K562 (cell line): ENCODE measurements at regions not wholly inside any gene's neighbourhood (a gene's known extent, or its start where the extent isn't known, plus 50 kb on each side); places are given as distances from the start of the nearest gene placed in this dataset.

Experiments
- ATAC-seq: fragments of 200-7000 bp; cut with Tn5 transposase; 3 replicates; pipeline ENCODE4 v1.9.1; 2020; ENCODE audit warnings: moderate library complexity
- BruUV-seq: library from RNA; stranded (reverse); fragments of 400-500 nt; replicated peaks from 2 replicates; lab custom pipeline; 2021; lab: Mats Ljungman, UMichigan
- CTCF ChIA-PET: fragments of 300-600 bp; formaldehyde crosslinking; extraction: SDS; loops from one replicate; lab custom pipeline; 2021; ENCODE audit warnings: low intra/inter-chr PET ratio; lab: Yijun Ruan, JAX
- POLR2A ChIA-PET: fragments of 300-600, 350-650 bp; sonication (Branson Sonifier 250); formaldehyde crosslinking; extraction: SDS; loops from one replicate; lab custom pipeline; 2021; ENCODE audit warnings: antibody characterized with exemption, inconsistent platforms; lab: Yijun Ruan, JAX
- DNase-seq, 4 experiments: peaks; one replicate each; pipeline versions ENCODE4 v3.0.0 to v3.0.0-alpha.2; 2011 to 2018; ENCODE audit warnings: low spot score in 3 of 4, mixed read lengths in 3 of 4; ENCODE audit errors: extremely low read depth in 1 of 4
- FAIRE-seq: peaks from 2 replicates; lab custom pipeline; 2011; peaks lifted over from hg19 to GRCh38; lab: Jason Lieb, UNC
- H2AFZ ChIP-seq: 2 replicates; pipeline ENCODE4 v1.6.0; 2011; ENCODE audit warnings: low read depth, low read length, control low read depth, inconsistent platforms
- H3K27ac ChIP-seq: fragments of 200-600 bp; 3 replicates; pipeline ENCODE4 v1.8.0; 2011; ENCODE audit warnings: low read depth, mild to moderate bottlenecking, control low read depth, inconsistent platforms, low read length, moderate library complexity, mixed read lengths; ENCODE audit errors: extremely low read depth
- H3K27me3 ChIP-seq, 2 experiments: fragments of 300-600 bp in 1 of 2; 2 replicates in 1 of 2; 3 replicates in 1 of 2; pipeline versions ENCODE4 v1.6.0 to v1.8.0; 2011; ENCODE audit warnings: inconsistent platforms in 2 of 2, low read length in 2 of 2, mild to moderate bottlenecking in 1 of 2, mixed read lengths in 1 of 2, moderate library complexity in 1 of 2; ENCODE audit not compliant: control insufficient read depth in 2 of 2, insufficient read depth in 2 of 2
- H3K36me3 ChIP-seq: fragments of 300-600 bp; 3 replicates; pipeline ENCODE4 v1.8.0; 2011; ENCODE audit warnings: mild to moderate bottlenecking, low read length, inconsistent platforms; ENCODE audit not compliant: control insufficient read depth, insufficient read depth
- H3K4me1 ChIP-seq, 2 experiments: fragments of 200-600 bp in 1 of 2; replicated peaks in 1 of 2; 2 replicates in 1 of 2; 3 replicates in 1 of 2; pipeline versions ENCODE4 v1.5.1 to v1.8.0; 2011; ENCODE audit warnings: inconsistent platforms in 2 of 2, low read length in 2 of 2, mild to moderate bottlenecking in 1 of 2, mixed read lengths in 1 of 2, moderate library complexity in 1 of 2; ENCODE audit not compliant: control insufficient read depth in 2 of 2, insufficient read depth in 2 of 2
- H3K4me2 ChIP-seq: 2 replicates; pipeline ENCODE4 v1.6.1; 2011; ENCODE audit warnings: low read length, control low read depth, inconsistent platforms, mixed read lengths; ENCODE audit not compliant: insufficient read depth
- H3K4me3 ChIP-seq: fragments of 200-600 bp; sonication (generic), shearing (Covaris generic); 2 replicates; pipeline ENCODE4 v1.5.1; 2016; ENCODE audit warnings: control low read depth, inconsistent platforms
- H3K79me2 ChIP-seq: fragments of 200-600 bp; 3 replicates; pipeline ENCODE4 v1.8.0; 2011; ENCODE audit warnings: low read length, inconsistent platforms; ENCODE audit not compliant: control insufficient read depth, insufficient read depth
- H3K9ac ChIP-seq, 2 experiments: 2 replicates each; pipeline versions ENCODE4 v1.6.0 to v1.6.1; 2011; ENCODE audit warnings: low read depth in 2 of 2, low read length in 2 of 2, control low read depth in 1 of 2, inconsistent platforms in 1 of 2, mild to moderate bottlenecking in 1 of 2, mixed read lengths in 1 of 2; ENCODE audit not compliant: insufficient read depth in 1 of 2
- H3K9me1 ChIP-seq: one replicate; pipeline ENCODE4 v1.6.0; 2011; ENCODE audit warnings: inconsistent platforms, mild to moderate bottlenecking, low read length, moderate library complexity; ENCODE audit not compliant: control insufficient read depth, insufficient read depth
- H3K9me3 ChIP-seq: replicated peaks from 2 replicates; pipeline ENCODE4 v1.5.1; 2011; ENCODE audit warnings: low read depth, low read length, inconsistent platforms; ENCODE audit not compliant: control insufficient read depth, insufficient read depth
- H4K20me1 ChIP-seq: replicated peaks from 2 replicates; pipeline ENCODE4 v1.6.1; 2011; ENCODE audit warnings: low read length, inconsistent platforms, mixed read lengths; ENCODE audit not compliant: control insufficient read depth, insufficient read depth
- BDP1 ChIP-seq: IDR thresholded peaks from 3 replicates; pipeline ENCODE4 v1.6.1; 2011; ENCODE audit not compliant: insufficient read length, insufficient read depth
- ETS1 ChIP-seq: conservative IDR thresholded peaks from 2 replicates; pipeline ENCODE4 v1.6.1; 2011; ENCODE audit warnings: low read depth, mild to moderate bottlenecking, low read length; ENCODE audit not compliant: control insufficient read depth
- GATAD2A ChIP-seq: fragments of 450-650 bp; IDR thresholded peaks from 2 replicates; pipeline ENCODE4 v1.6.1; 2017
- GTF2A2 ChIP-seq: IDR thresholded peaks from 2 replicates; pipeline ENCODE4 v1.6.1; 2016; ENCODE audit warnings: mild to moderate bottlenecking, missing genetic modification characterization, missing compliant biosample characterization
- HLTF ChIP-seq: fragments of 450-650 bp; IDR thresholded peaks from 2 replicates; pipeline ENCODE4 v1.6.1; 2016
- HNRNPH1 ChIP-seq: fragments of 200-400 bp; formaldehyde crosslinking; optimal IDR thresholded peaks from 2 replicates; pipeline ENCODE3; 2017; ENCODE audit warnings: low read depth, mild to moderate bottlenecking, low read length, moderate library complexity
- MXI1 ChIP-seq: IDR thresholded peaks from 2 replicates; pipeline ENCODE4 v1.6.1; 2011; ENCODE audit warnings: low read depth, mild to moderate bottlenecking, improper control_type of control experiment, low read length
- NFYB ChIP-seq: IDR thresholded peaks from 2 replicates; pipeline ENCODE4 v1.6.1; 2011; ENCODE audit warnings: mild to moderate bottlenecking, moderate library complexity; ENCODE audit not compliant: insufficient read length; ENCODE audit errors: extremely low read depth
- PCBP2 ChIP-seq: fragments of 200-400 bp; formaldehyde crosslinking; IDR thresholded peaks from 2 replicates; pipeline ENCODE4 v1.6.1; 2018; ENCODE audit warnings: low read length, low read depth, mild to moderate bottlenecking, moderate library complexity; ENCODE audit not compliant: poor library complexity, severe bottlenecking
- SMC3 ChIP-seq: conservative IDR thresholded peaks from 2 replicates; pipeline ENCODE4 v1.6.1; 2011; ENCODE audit warnings: low read depth, low read length, improper control_type of control experiment; ENCODE audit not compliant: insufficient read depth
- TCF3 ChIP-seq: sonication (generic); formaldehyde crosslinking; IDR thresholded peaks from 2 replicates; pipeline ENCODE4 v1.4.0; 2020; ENCODE audit warnings: mild to moderate bottlenecking, missing genetic modification reagents
- ZBTB11 ChIP-seq, 3 experiments: fragments of 200-800 bp in 1 of 3; fragments of 250-450 bp in 1 of 3; fragments of 450-650 bp in 1 of 3; sonication (Bioruptor Pico) in 1 of 3; sonication (Bioruptor generic) in 1 of 3; formaldehyde crosslinking in 1 of 3; IDR thresholded peaks; 2 replicates each; pipeline versions ENCODE4 v1.6.1 to v1.8.0; 2016 to 2022; ENCODE audit warnings: mild to moderate bottlenecking in 2 of 3, missing genetic modification characterization in 2 of 3, missing compliant biosample characterization in 1 of 3, moderate library complexity in 1 of 3
- ZNF165 ChIP-seq: fragments of 250-450 bp; sonication (Bioruptor Pico); IDR thresholded peaks from 2 replicates; pipeline ENCODE4 v1.4.0; 2020; ENCODE audit warnings: borderline replicate concordance
- ZNF217 ChIP-seq: sonication (generic); formaldehyde crosslinking; IDR thresholded peaks from 2 replicates; pipeline ENCODE4 v1.8.0; 2022; ENCODE audit warnings: mild to moderate bottlenecking, missing genetic modification reagents
- ZNF740 ChIP-seq, 3 experiments: fragments of 200-800 bp in 1 of 3; sonication (Bioruptor generic) in 1 of 3; sonication (generic) in 1 of 3; formaldehyde crosslinking in 1 of 3; IDR thresholded peaks; 2 replicates each; pipeline versions ENCODE4 v1.6.1 to v1.8.0; 2016 to 2022; ENCODE audit warnings: mild to moderate bottlenecking in 2 of 3, missing compliant biosample characterization in 2 of 3, missing genetic modification characterization in 2 of 3, missing genetic modification reagents in 1 of 3
- WGBS: fragments of 100-300 bp; shearing (Covaris generic); methylation state at CpG from one replicate; pipeline ENCODE4 v1.1.6; 2016; ENCODE audit warnings: low coverage, mixed read lengths; ENCODE audit not compliant: insufficient coverage; ENCODE audit errors: missing lambda C conversion rate; 5-methylcytosine and 5-hydroxymethylcytosine counted together
- in situ Hi-C: fragments of 300-500 bp; cut with MboI; formaldehyde crosslinking; loops from 4 replicates; pipeline ENCODE4 v1.15.0; 2018; ENCODE audit warnings: inconsistent platforms, mixed read lengths
- intact Hi-C: fragments of 100-400 bp; cut with micrococcal nuclease; formaldehyde crosslinking; loops from 2 replicates; pipeline ENCODE4 v1.14.2; 2022

GRCh38 chr3:144865948-144866347, 894.3 kb downstream of the DIPK2A start (continued):
- no peak for TF ChIP-seq MXI1
- TF ChIP-seq GATAD2A, result no peak
- no peak for TF ChIP-seq BDP1

GRCh38 chr3:144866476-144866875, 894.9 kb downstream of the DIPK2A start:
- POLR2A ChIA-PET, result no interaction called here
- DNase-seq, result no peak
- Histone ChIP-seq H3K9me1 (no peaks in the 10 kb centered on the region), H3K9me3 (peaks cover 3% of the 10 kb centered on the region; the same call in 1 of the 2 replicates), H3K27ac (no peak overlapping the region), H4K20me1 (no peaks in the 10 kb centered on the region), H3K36me3 (no peaks in the 10 kb centered on the region), H3K27me3 (no peaks in the 10 kb centered on the region), H3K9ac (no peak overlapping the region), H3K4me2 (no peak overlapping the region), H3K4me3 (no peak overlapping the region), H2AFZ (no peak overlapping the region), H3K79me2 (no peaks in the 10 kb centered on the region), H3K4me1 (no peaks in the 10 kb centered on the region)
- no peak for FAIRE-seq
- CTCF ChIA-PET, result no interaction called here
- no peak for ATAC-seq
- in situ Hi-C loops (no loop called here), intact Hi-C loops (no loop called here)
- 0% methylated on average over 2 of the region's 2 CpGs for WGBS
- no TSS peak for BruUV-seq
- TF ChIP-seq ETS1 (no peak), ZNF217 (no peak), GTF2A2 (tag) (no peak), PCBP2 (no peak), HNRNPH1 (no peak), ZNF740 (CRISPR knock-in tag; IDR thresholded peaks at IDR 0.05) (no peak), ZNF740 (tag; IDR thresholded peaks at IDR 0.05) (no peak), ZNF165 (CRISPR knock-in tag) (no peak), ZBTB11 (CRISPR knock-in tag; IDR thresholded peaks at IDR 0.05) (no peak), TCF3 (CRISPR knock-in tag) (no peak), NFYB (no peak), SMC3 (no peak), HLTF (no peak)
